NCI-H1930 (cell line): ENCODE measurements at regions not wholly inside any gene's neighbourhood (a gene's known extent, or its start where the extent isn't known, plus 50 kb on each side); places are given as distances from the start of the nearest gene placed in this dataset.
"Not testable (repeated sequence)": the region's sequence is repeated elsewhere in the genome, so short reads cannot be mapped to it uniquely, and the experiment has no call there.

Source experiments
- DNase-seq, 2 experiments: peaks; one replicate each; lab custom pipeline; 2025; lab: John Stamatoyannopoulos, UW

DNA sequence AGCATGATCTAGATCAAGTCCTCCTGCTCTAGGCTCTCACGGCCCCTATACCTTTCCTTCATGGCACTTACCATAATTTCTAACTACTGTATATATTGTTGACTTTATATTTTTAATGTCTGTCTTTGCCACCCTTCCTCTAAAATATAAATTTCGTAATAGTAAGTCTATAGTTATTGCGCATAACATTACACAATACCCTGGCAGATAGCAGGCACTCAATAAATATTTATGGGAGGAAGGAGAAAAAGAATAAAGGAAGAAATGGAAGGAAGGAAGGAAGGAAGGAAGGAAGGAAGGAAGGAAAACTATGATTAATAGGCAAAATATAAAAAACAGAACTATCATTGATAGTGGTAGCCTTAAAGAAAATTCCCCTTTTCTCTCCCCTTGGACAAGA lies 190.3 kb upstream of the LMCD1 start:
- no peak for DNase-seq

DNA sequence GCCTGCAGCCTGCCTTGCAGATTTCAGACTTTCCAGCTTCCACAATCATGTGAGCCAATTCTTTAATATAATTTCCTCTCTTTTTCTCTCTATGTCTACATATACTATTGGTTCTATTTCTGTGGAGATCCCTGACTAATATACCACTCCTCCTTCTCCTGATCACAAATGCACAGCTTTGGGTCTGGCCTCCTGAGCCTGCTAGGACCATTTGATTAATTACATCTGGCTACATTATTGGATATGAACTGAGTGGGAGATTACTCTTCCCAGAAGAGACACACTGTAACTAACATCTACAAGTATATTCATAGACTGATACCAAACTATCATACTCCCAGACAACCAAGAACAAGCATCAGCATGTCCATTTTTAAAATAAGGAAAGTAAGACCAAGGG lies 188.9 kb upstream of the LMCD1 start:
- DNase-seq, result no peak

GRCh38 chr3:8313560-8314267 lies 187.9 kb upstream of the LMCD1 start:
- DNase-seq, result no peak

- DNase-seq, result not testable (repeated sequence)
Observed at GRCh38 chr3:8315526-8315925, 186.1 kb upstream of the LMCD1 start.

DNA sequence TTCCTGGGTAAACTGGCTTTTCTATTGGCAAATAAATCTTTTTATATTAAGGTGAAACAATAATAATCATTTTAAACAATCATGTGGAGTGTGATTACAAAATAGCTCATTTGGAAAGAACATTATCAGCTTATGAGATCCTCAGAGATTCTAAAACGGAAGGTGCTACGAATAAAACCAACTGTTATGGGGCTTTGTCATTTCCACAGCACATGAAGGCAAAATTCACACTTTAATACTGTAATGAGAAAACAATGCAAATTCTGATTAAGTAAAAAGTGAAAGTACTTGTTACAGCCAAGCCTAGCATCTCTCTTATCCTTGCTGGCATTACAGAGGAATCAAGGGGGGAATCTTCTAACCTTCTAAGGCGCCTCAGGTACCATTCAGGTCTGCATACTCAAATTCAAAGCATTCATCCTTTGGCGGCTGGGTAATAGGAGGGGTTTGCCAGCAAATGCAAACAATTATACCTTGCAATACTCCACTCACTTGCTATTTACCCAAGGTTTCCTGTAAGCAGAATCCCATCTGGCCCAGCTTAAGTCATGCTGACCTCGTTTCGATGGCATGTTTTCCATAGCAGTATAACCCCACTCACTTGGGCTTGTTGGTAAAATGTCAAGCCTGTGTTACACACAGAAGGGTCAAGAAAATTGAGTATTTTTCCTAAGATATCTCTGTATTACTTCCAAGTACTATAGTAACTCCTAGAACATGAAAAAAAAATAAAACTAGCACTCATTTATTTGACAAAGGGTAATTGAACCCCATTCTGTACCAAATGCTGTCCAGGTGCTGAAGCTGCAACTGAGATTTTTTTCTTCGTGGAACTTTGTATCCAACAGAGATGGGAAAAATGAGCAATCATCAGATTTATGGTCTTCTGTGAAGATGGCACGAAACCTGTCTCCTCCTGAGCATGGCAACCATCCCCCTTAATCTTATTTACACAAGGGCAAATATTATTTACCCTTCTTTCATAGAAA lies 183.7 kb upstream of the LMCD1 start:
- no peak for DNase-seq

DNA sequence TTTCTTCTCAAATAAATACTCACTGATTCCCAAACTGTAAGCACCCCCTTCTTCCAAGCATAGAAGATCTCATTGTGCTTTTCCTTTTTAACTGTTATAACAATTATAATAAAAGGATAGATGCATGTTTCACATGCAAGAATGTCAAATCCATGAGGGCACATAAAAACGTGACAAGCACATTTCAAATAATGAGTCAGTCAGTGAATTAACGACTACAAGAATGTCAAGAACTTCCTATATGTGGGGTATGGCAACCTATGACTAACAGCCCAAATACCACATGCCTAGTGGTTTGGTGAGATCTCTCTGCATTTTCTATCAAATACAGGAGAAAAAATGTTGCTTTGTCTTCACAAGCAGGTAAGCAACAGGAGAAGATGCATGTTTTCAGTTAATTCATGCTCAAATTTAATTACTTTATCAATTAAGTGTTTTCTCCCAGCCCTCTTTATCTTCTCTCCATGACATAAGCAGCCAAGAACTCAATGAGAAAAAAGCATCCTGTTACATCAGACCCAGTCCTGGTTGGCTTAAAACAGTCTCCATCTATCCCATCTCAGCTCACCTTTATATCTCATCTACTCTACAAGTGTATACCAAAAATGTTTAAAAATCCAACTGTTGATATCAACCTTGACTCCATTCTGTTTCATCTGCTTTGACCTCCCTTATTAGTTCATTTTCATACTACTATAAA lies 181.5 kb upstream of the LMCD1 start:
- no peak for DNase-seq

- no peak for DNase-seq
Observed at GRCh38 chr3:8320711-8321458, 180.7 kb upstream of the LMCD1 start.

- peak in 1 of 2 experiments; percentile 13 for DNase-seq
Observed at GRCh38 chr3:8324747-8325146, 176.9 kb upstream of the LMCD1 start.

GRCh38 chr3:8325306-8325705 lies 176.3 kb upstream of the LMCD1 start:
- DNase-seq, result no peak

- DNase-seq, result not testable (repeated sequence)
Observed at GRCh38 chr3:8325833-8326232, 175.8 kb upstream of the LMCD1 start.

DNA sequence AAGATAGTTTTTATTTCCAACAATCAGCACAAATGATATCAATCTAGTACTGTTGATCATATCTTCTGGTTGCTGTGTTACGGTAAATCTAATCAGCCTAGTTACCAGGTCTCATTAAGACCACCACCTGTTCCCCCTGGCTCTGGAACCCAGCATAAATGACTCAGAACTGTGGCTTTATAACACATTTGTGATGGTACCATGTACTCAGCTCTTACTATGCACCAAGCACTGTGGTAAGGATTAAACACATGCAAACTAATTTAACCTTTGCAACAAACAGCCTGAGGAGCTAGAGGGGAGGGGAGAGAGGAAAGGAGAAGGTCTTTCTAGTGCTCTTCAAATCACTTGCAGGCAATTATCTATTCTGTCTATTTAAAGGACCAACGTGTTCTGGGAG lies 173.9 kb upstream of the LMCD1 start:
- no peak for DNase-seq

DNA sequence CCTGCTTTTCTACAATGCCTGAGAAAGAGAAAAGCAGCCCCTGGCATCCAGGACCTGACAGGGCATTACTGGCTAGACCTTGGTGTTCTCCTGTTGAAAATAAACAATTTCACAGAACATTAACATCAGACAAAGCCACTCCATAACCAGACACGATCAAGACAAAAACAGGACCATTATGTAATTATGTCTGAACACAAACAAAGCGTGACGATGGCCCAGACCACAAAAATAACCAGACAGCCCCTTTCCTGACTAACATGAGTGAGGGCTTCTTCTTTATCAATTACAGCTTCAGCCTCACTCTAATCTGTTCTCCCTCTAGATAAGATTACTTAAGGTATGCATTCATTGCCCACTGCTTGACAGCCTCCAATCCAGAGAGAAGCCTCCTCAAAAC lies 172.7 kb upstream of the LMCD1 start:
- DNase-seq, result no peak

GRCh38 chr3:8329598-8329997 lies 172.0 kb upstream of the LMCD1 start:
- no peak for DNase-seq

- no peak for DNase-seq
Observed at GRCh38 chr3:8336456-8336855, 165.2 kb upstream of the LMCD1 start.

DNA sequence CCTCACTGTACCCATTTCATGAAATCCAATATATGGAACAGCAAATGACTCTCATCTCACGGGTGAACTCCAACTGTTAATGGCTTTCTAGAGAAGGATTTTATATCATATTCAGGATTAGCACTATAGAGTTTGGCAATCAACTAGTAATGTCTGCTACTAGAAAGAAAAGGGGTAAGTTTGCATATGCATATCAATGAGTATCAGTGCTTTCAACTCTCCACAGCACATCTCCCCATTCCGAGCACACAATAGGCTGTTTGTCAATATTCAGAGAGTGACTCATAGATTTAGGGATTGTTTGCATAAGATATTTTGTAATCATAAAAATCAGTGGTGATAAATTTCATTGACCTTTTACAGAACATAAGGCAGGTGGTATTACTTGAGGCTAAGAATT lies 163.2 kb upstream of the LMCD1 start:
- no peak for DNase-seq

GRCh38 chr3:8341821-8342247 lies 159.8 kb upstream of the LMCD1 start:
- no peak for DNase-seq

- no peak for DNase-seq
Observed at GRCh38 chr3:8343058-8343457, 158.6 kb upstream of the LMCD1 start.

DNA sequence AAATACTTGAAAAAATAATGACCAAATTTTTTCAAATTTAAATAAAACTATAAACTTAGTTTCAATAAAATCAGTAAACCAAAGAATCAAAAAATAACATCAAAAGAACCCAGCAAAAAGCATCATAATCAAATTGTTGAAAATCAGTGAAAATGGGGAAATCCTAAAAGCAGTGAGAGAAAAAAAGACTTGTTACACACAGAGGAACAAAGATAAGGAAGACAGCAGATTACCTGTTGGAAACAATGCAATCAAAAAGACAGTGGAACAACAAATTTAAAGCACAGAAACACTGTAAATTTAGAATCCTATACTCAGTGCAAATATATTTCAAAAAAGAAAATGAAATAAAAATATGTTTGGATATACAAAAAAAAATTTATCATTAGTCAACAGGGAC lies 156.2 kb upstream of the LMCD1 start:
- DNase-seq, result no peak

DNA sequence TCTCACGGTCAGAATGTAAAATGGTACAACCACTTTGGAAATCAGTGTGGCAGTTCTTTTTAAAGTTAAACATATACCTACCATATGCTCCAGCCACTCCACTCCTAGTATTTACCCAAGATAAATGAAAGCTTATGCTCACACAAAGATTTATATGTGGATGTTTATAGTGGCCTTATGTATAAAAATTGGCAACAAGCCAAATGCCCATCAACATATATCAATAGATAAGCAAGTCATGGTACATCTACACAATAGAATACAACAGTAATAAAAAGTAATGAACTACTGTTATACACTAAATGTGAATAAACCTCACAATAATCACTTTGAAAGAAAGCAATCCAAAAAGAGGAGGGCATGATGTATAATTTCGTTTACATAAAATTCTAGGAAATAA lies 153.5 kb upstream of the LMCD1 start:
- no peak for DNase-seq

DNA sequence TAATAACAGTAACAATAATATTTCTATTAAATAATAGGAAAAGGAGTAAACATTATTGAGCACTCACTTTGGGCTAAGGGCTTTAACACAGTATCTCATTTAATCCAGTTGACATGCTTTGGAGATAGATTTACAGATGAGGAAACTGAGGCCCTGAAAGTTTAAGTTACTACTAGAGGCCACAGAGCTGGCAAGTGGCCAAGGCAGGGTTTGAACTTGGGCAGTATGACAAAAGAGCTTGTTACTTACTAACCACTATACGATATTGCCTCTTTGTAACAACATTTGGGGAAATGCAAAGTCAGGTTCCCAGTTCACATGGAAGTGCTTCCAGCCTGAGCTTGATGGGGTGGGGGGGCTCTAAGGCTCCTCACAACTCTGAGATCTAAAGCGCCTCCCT lies 149.1 kb upstream of the LMCD1 start:
- DNase-seq, result no peak

GRCh38 chr3:8353364-8353763 lies 148.3 kb upstream of the LMCD1 start:
- no peak for DNase-seq

DNA sequence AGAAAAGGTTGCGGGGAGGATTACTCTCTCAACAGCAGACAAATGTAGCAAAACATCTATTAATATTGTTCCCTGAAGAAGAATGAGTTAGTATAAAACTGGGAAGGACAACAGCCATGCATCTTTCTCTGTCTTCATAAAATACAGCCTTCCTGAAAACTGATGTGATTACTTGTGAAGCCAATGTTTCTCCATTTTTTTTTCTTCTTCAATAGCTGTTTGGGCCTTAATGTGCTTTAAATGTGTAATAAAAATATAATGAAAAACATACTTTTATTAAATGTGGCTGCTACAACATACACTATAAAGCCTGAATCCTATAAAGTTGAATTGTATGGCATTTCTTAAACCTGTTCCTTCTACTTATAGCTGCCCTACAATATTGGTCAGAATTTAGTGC lies 146.3 kb upstream of the LMCD1 start:
- DNase-seq, result no peak
